GM10266 (cell line): ENCODE measurements at regions not wholly inside any gene's neighbourhood (a gene's known extent, or its start where the extent isn't known, plus 50 kb on each side); places are given as distances from the start of the nearest gene placed in this dataset.
A peak's percentile ranks its signal among the peaks of the same experiment; 100 is the strongest.

Source experiments
- DNase-seq: peaks from one replicate; pipeline ENCODE4 v3.0.0; 2012; ENCODE audit errors: extremely low spot score
- TF ChIP-seq, protein P1 (sequence below): IDR thresholded peaks from 2 replicates; pipeline ENCODE4 v1.5.1; 2012; ENCODE audit warnings: mild to moderate bottlenecking, low read depth; ENCODE audit not compliant: control insufficient read depth, insufficient read depth; ENCODE audit errors: missing control alignments

DNA sequence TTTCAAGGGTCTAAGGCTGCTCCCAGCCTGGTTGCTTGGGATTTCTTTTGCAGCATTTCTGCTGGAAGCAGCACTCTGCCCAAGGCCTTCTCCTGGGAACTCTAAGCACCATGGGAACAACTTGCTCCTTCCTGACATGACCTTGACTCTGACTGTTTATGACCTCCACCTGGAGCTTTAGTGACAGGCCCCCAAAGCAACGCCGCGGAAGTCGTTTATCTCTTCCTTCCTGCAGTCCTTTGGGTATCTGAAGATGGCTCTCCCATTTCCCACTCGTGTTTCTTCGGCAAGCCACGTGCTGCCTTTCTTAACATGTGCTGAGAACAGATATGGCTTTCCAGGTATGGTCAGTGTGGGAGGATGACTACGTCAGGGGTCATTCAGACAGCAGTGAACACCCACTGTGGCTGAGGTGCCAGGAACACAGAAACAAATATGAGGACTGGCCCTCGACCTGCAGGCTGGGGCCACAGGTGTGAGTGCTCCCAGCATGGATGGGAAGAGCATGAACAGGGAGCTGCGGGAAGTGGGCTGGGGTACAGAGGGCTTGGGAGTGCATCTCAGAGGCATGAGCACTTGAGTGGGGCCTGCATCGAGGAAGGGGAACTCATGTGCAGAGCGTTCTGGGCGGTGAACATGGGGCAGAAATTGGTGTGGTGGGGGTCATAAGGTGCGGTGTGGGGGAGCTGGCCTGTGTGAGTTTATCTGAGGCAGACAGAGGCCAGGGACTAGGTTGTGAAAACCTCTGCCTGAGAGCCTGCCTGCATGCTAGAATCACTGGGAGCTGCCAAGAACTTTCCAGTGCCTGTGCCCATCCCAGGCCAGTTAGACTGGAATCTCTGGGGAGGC, 140.5 kb downstream of the TSN start:
- DNase-seq, result no peak

DNA sequence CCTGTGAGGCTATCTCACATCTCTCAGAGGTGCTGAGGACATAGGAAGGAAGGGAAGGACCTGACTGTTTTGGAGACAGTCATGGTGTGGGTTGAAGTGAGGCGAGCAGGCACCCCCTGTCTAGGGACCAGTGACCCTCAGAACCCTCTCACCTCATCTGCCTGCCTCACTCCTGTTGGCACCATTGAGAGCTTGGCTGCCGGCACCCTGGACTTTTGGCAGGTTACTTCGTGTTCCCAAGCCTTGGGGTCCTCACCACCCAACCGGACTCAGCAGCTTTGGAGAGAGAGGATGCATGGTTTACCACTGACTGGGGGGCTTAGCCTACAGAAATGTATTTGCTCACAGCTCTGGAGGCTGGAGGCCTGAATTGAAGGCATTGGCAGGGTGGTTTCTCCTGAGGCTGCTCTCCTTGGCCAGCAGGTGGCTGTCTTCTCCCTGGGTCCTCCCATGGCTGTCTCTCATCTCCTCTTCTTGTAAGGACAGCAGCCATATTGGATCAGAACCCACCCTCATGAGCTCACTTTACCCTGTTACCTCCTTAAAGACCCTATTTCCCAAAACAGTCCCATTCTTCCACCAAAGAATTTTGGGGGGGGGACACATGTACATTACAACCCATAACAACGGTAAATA, 142.0 kb downstream of the TSN start:
- DNase-seq, result peak; percentile 68
- TF ChIP-seq, protein P1, sequence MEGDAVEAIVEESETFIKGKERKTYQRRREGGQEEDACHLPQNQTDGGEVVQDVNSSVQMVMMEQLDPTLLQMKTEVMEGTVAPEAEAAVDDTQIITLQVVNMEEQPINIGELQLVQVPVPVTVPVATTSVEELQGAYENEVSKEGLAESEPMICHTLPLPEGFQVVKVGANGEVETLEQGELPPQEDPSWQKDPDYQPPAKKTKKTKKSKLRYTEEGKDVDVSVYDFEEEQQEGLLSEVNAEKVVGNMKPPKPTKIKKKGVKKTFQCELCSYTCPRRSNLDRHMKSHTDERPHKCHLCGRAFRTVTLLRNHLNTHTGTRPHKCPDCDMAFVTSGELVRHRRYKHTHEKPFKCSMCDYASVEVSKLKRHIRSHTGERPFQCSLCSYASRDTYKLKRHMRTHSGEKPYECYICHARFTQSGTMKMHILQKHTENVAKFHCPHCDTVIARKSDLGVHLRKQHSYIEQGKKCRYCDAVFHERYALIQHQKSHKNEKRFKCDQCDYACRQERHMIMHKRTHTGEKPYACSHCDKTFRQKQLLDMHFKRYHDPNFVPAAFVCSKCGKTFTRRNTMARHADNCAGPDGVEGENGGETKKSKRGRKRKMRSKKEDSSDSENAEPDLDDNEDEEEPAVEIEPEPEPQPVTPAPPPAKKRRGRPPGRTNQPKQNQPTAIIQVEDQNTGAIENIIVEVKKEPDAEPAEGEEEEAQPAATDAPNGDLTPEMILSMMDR, result peak; percentile 48

More for the DNA sequence above, 140.5 kb downstream of the TSN start:
- TF ChIP-seq, protein P1, result no peak

DNA sequence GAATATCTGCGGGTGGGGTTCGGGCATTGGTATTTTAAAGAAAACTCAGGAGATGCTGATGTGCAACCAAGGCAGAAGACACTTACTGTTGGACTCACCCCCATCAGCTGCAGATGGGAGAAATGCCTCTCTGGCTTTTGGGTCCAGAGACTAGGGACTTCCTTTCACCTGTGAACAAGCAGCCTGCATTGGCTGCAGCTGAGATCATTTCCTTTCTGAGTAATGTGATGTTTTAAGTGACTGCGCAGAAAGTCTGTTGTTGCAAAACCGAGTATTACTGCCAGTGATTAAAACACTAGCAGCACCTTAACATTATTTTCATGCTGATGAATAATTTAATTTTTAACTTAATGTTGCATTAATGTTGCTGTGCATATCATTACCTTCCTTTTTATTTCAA, 143.0 kb downstream of the TSN start:
- TF ChIP-seq, protein P1, result no peak

DNA sequence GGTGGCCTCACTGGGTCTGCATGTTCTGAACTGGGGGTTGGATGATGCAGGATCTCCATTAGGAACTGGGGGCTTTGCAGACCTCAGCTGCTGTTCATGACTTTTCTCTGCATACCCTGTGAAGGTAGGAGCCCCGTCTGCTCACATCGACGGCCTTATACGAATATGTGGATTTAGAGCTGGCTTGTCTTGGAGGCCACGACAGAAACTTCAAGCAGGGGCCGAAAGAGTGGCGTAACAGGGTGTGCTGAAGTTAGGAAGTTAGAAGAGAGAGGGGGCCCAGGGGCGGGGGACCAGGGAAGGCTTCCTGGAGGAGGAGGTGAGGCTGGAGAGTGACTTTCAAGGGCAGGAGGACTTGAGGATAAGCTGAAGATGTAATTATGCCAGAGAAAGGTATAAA, 144.9 kb downstream of the TSN start:
- no peak for DNase-seq
- TF ChIP-seq, protein P1, result no peak

More for the DNA sequence above, 143.0 kb downstream of the TSN start:
- no peak for DNase-seq

DNA sequence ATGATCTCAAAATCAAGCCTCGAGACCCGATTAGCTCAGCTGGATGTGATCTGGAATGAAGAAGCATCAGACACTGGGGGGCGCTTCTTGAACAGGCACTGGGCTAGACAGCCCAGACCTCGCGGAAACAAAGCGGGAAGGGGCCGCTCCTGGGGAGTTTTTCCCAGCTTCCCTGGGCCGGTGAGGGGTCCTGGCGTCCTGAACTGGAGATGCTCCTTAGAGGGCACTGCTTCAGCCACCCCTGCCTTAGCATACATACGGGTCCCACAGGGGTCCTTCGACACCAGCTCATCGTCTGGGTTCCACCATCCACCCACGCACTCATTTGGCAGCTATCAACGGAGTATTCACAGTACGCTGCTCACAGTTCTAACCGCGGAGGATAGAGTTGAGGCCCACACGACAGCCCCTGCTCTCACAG, 146.7 kb downstream of the TSN start:
- TF ChIP-seq, protein P1, result no peak
- DNase-seq, result no peak

DNA sequence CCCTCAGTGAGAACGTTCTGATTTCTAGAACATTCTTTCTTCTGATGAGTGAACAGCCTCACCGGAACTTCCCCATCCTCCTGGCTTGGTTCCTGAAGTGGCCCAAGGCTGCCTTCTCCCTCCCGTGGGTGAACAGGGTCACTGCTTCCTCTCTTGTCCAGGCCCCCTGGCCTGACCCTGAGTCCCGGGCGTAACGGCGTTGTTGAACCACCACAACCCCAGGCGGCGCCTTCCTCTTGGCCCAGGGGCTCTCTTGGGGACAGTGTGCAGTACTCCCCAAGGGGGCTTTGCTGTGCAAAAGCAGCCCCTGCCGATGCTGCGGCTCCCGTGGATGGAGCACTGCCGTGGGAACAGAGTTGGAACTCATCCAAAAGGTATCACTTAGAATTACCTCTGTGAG, 147.2 kb downstream of the TSN start:
- TF ChIP-seq, protein P1, result no peak
- DNase-seq, result no peak
